Activated CD4-positive, alpha-beta memory T cell treated with anti-CD3 and anti-CD28 coated beads for 36 hours (primary cell): ENCODE measurements at regions not wholly inside any gene's neighbourhood (a gene's known extent, or its start where the extent isn't known, plus 50 kb on each side); places are given as distances from the start of the nearest gene placed in this dataset.
"Not testable (repeated sequence)": the region's sequence is repeated elsewhere in the genome, so short reads cannot be mapped to it uniquely, and the experiment has no call there.

ENCODE experiments used
- CTCF ChIA-PET: fragments of 350-600 bp; sonication (Branson Sonifier 250); formaldehyde crosslinking; loops from one replicate; lab custom pipeline; 2021; ENCODE audit warnings: antibody characterized with exemption, inconsistent platforms; lab: Charles Lee
- POLR2A ChIA-PET: fragments of 350-600 bp; sonication (Branson Sonifier 250); formaldehyde crosslinking; loops from one replicate; lab custom pipeline; 2021; ENCODE audit warnings: antibody characterized with exemption; lab: Charles Lee
- DNase-seq: peaks from one replicate; pipeline ENCODE4 v3.0.0-alpha.2; 2020
- H3K27ac Mint-ChIP-seq: one replicate; pipeline ENCODE4 v1.8.0; 2021; ENCODE audit warnings: mixed read lengths
- H3K27me3 Mint-ChIP-seq: one replicate; pipeline ENCODE4 v1.8.0; 2021; ENCODE audit warnings: mixed read lengths
- H3K36me3 Mint-ChIP-seq: one replicate; pipeline ENCODE4 v1.8.0; 2021; ENCODE audit warnings: mixed read lengths
- H3K4me1 Mint-ChIP-seq: one replicate; pipeline ENCODE4 v1.8.0; 2021; ENCODE audit warnings: low read depth, mixed read lengths
- H3K4me3 Mint-ChIP-seq: one replicate; pipeline ENCODE4 v1.8.0; 2021; ENCODE audit warnings: mild to moderate bottlenecking, mixed read lengths
- H3K9me3 Mint-ChIP-seq: one replicate; pipeline ENCODE4 v1.8.0; 2021; ENCODE audit warnings: mixed read lengths
- intact Hi-C: fragments of 100-400 bp; cut with micrococcal nuclease; formaldehyde crosslinking; loops from one replicate; pipeline ENCODE4 v1.15.1; 2023

GRCh38 chr4:10223782-10224181 lies 107.2 kb upstream of the WDR1 start:
- POLR2A ChIA-PET: no interaction called here
- intact Hi-C loops: no loop called here
- H3K27ac Mint-ChIP-seq: no peak overlapping the region
- no peaks in the 10 kb centered on the region for H3K36me3 Mint-ChIP-seq
- H3K27me3 Mint-ChIP-seq: no peaks in the 10 kb centered on the region
- CTCF ChIA-PET: no interaction called here
- no peaks in the 10 kb centered on the region for H3K9me3 Mint-ChIP-seq
- H3K4me3 Mint-ChIP-seq: no peak overlapping the region
- no peak for DNase-seq
- no peaks in the 10 kb centered on the region for H3K4me1 Mint-ChIP-seq

- H3K4me3 Mint-ChIP-seq, H3K27me3 Mint-ChIP-seq, H3K9me3 Mint-ChIP-seq, POLR2A ChIA-PET, CTCF ChIA-PET, H3K4me1 Mint-ChIP-seq, H3K27ac Mint-ChIP-seq, intact Hi-C loops, H3K36me3 Mint-ChIP-seq, DNase-seq: not testable (repeated sequence)
These were observed 96.9 kb upstream of the WDR1 start for GRCh38 chr4:10213481-10213880.

GRCh38 chr4:10212901-10213300 lies 96.3 kb upstream of the WDR1 start:
- no peaks in the 10 kb centered on the region for H3K27me3 Mint-ChIP-seq
- H3K4me3 Mint-ChIP-seq: no peak overlapping the region
- no peaks in the 10 kb centered on the region for H3K36me3 Mint-ChIP-seq
- DNase-seq: no peak
- H3K9me3 Mint-ChIP-seq: no peaks in the 10 kb centered on the region
- no peak overlapping the region for H3K27ac Mint-ChIP-seq
- POLR2A ChIA-PET: no interaction called here
- intact Hi-C loops: no loop called here
- H3K4me1 Mint-ChIP-seq: no peaks in the 10 kb centered on the region
- CTCF ChIA-PET: no interaction called here

- CTCF ChIA-PET: no interaction called here
- Mint-ChIP-seq H3K4me1 (no peaks in the 10 kb centered on the region), H3K36me3 (no peaks in the 10 kb centered on the region), H3K27me3 (no peaks in the 10 kb centered on the region), H3K27ac (no peak overlapping the region), H3K4me3 (no peak overlapping the region), H3K9me3 (no peaks in the 10 kb centered on the region)
- no peak for DNase-seq
- POLR2A ChIA-PET: no interaction called here
- intact Hi-C loops: no loop called here
These were observed 95.8 kb upstream of the WDR1 start for GRCh38 chr4:10212400-10212799.

- CTCF ChIA-PET: no interaction called here
- POLR2A ChIA-PET: no interaction called here
- Mint-ChIP-seq H3K9me3 (no peaks in the 10 kb centered on the region), H3K27me3 (peaks cover 1% of the 10 kb centered on the region), H3K27ac (no peak overlapping the region), H3K4me1 (no peaks in the 10 kb centered on the region), H3K36me3 (no peaks in the 10 kb centered on the region), H3K4me3 (no peak overlapping the region)
- no peak for DNase-seq
- intact Hi-C loops: no loop called here
These were observed 90.5 kb upstream of the WDR1 start for GRCh38 chr4:10207116-10207515.

- Mint-ChIP-seq H3K36me3 (no peaks in the 10 kb centered on the region), H3K4me1 (no peaks in the 10 kb centered on the region), H3K27me3 (peaks cover 1% of the 10 kb centered on the region), H3K27ac (no peak overlapping the region), H3K4me3 (no peak overlapping the region), H3K9me3 (no peaks in the 10 kb centered on the region)
- intact Hi-C loops: no loop called here
- DNase-seq: no peak
- ChIA-PET POLR2A (no interaction called here), CTCF (no interaction called here)
These were observed 88.6 kb upstream of the WDR1 start for GRCh38 chr4:10205223-10205622.

GRCh38 chr4:10204401-10205058 lies 87.9 kb upstream of the WDR1 start:
- CTCF ChIA-PET: no interaction called here
- Mint-ChIP-seq H3K27ac (no peak overlapping the region), H3K4me1 (no peaks in the 10 kb centered on the region), H3K36me3 (no peaks in the 10 kb centered on the region), H3K9me3 (no peaks in the 10 kb centered on the region), H3K4me3 (no peak overlapping the region), H3K27me3 (peaks cover 1% of the 10 kb centered on the region)
- POLR2A ChIA-PET: no interaction called here
- no peak for DNase-seq
- intact Hi-C loops: loop anchor here (5.0 kb wide), 1 partner anchor 33 kb away; no protein-coding TSS in a partner anchor

- intact Hi-C loops: loop anchor here (5.0 kb wide), 1 partner anchor 33 kb away; no protein-coding TSS in a partner anchor
- Mint-ChIP-seq H3K27ac (no peak overlapping the region), H3K36me3 (no peaks in the 10 kb centered on the region), H3K27me3 (peaks cover 1% of the 10 kb centered on the region), H3K4me3 (no peak overlapping the region), H3K4me1 (no peaks in the 10 kb centered on the region), H3K9me3 (no peaks in the 10 kb centered on the region)
- no peak for DNase-seq
- ChIA-PET CTCF (no interaction called here), POLR2A (no interaction called here)
These were observed 87.3 kb upstream of the WDR1 start for GRCh38 chr4:10203851-10204250.

GRCh38 chr4:10201381-10202223 lies 85.0 kb upstream of the WDR1 start:
- Mint-ChIP-seq H3K36me3 (no peaks in the 10 kb centered on the region), H3K27me3 (peaks cover 1% of the 10 kb centered on the region), H3K4me1 (no peaks in the 10 kb centered on the region), H3K4me3 (no peak overlapping the region), H3K27ac (no peak overlapping the region), H3K9me3 (no peaks in the 10 kb centered on the region)
- no peak for DNase-seq
- intact Hi-C loops: loop anchor here (5.0 kb wide), 1 partner anchor 36 kb away; no protein-coding TSS in a partner anchor
- CTCF ChIA-PET: no interaction called here
- POLR2A ChIA-PET: no interaction called here

GRCh38 chr4:10200869-10201268 lies 84.3 kb upstream of the WDR1 start:
- Mint-ChIP-seq H3K36me3 (no peaks in the 10 kb centered on the region), H3K4me3 (no peak overlapping the region), H3K27ac (no peak overlapping the region), H3K4me1 (no peaks in the 10 kb centered on the region), H3K9me3 (no peaks in the 10 kb centered on the region), H3K27me3 (peaks cover 1% of the 10 kb centered on the region)
- CTCF ChIA-PET: no interaction called here
- POLR2A ChIA-PET: no interaction called here
- DNase-seq: no peak
- intact Hi-C loops: loop anchor here (5.0 kb wide), 1 partner anchor 36 kb away; no protein-coding TSS in a partner anchor

GRCh38 chr4:10198365-10198764 lies 81.8 kb upstream of the WDR1 start:
- Mint-ChIP-seq H3K36me3 (no peaks in the 10 kb centered on the region), H3K4me1 (no peaks in the 10 kb centered on the region), H3K9me3 (no peaks in the 10 kb centered on the region), H3K27ac (no peak overlapping the region), H3K4me3 (no peak overlapping the region), H3K27me3 (no peaks in the 10 kb centered on the region)
- no peak for DNase-seq
- POLR2A ChIA-PET: no interaction called here
- CTCF ChIA-PET: interaction anchor here (0.9 kb wide), 1 partner anchor 37 kb away, joined by 3 read pairs; no protein-coding TSS in a partner anchor
- intact Hi-C loops: no loop called here

- POLR2A ChIA-PET: no interaction called here
- Mint-ChIP-seq H3K4me3 (no peak overlapping the region), H3K27me3 (no peaks in the 10 kb centered on the region), H3K36me3 (no peaks in the 10 kb centered on the region), H3K9me3 (no peaks in the 10 kb centered on the region), H3K4me1 (no peaks in the 10 kb centered on the region), H3K27ac (no peak overlapping the region)
- intact Hi-C loops: no loop called here
- CTCF ChIA-PET: no interaction called here
- no peak for DNase-seq
These were observed 81.4 kb upstream of the WDR1 start for GRCh38 chr4:10197952-10198351.
